GM19468 (cell line): ENCODE measurements at regions not wholly inside any gene's neighbourhood (a gene's known extent, or its start where the extent isn't known, plus 50 kb on each side); places are given as distances from the start of the nearest gene placed in this dataset.
A peak's percentile ranks its signal among the peaks of the same experiment; 100 is the strongest.

Experiments used
- ATAC-seq: cut with Tn5 transposase; IDR thresholded peaks from one replicate; pipeline ENCODE4 v1.9.1; 2021; ENCODE audit warnings: mild to moderate bottlenecking, moderate library complexity, moderate number of reproducible peaks; ENCODE audit not compliant: unreplicated experiment; ENCODE audit errors: extremely low read depth

GRCh38 chr16:50967827-50968612, 183.1 kb downstream of the SALL1 start:
- ATAC-seq = peak; percentile 21

- no peak for ATAC-seq
Measured at GRCh38 chr16:50964491-50964890, 186.6 kb downstream of the SALL1 start.

GRCh38 chr16:50961952-50962351, 189.1 kb downstream of the SALL1 start:
- ATAC-seq = no peak

GRCh38 chr16:50960517-50961202, 190.4 kb downstream of the SALL1 start:
- no peak for ATAC-seq

GRCh38 chr16:50957056-50957455, 194.0 kb downstream of the SALL1 start:
- no peak for ATAC-seq

GRCh38 chr16:50956637-50957036, 194.4 kb downstream of the SALL1 start:
- ATAC-seq = no peak

- ATAC-seq = no peak
Measured at GRCh38 chr16:50955311-50955710, 195.8 kb downstream of the SALL1 start.

GRCh38 chr16:50954469-50954868, 196.6 kb downstream of the SALL1 start:
- ATAC-seq = no peak

GRCh38 chr16:50953290-50953689, 197.8 kb downstream of the SALL1 start:
- ATAC-seq = no peak

GRCh38 chr16:50950955-50951354, 200.1 kb downstream of the SALL1 start:
- ATAC-seq = no peak

- no peak for ATAC-seq
Measured at GRCh38 chr16:50948268-50948930, 202.7 kb downstream of the SALL1 start.

GRCh38 chr16:50947826-50948225, 203.2 kb downstream of the SALL1 start:
- no peak for ATAC-seq

GRCh38 chr16:50946606-50947005, 204.5 kb downstream of the SALL1 start:
- no peak for ATAC-seq

- no peak for ATAC-seq
Measured at GRCh38 chr16:50946098-50946497, 204.2 kb downstream of the CYLD start.

GRCh38 chr16:50945171-50945570, 203.3 kb downstream of the CYLD start:
- ATAC-seq = no peak

- no peak for ATAC-seq
Measured at GRCh38 chr16:50944436-50944835, 202.6 kb downstream of the CYLD start.

GRCh38 chr16:50944033-50944432, 202.1 kb downstream of the CYLD start:
- ATAC-seq = no peak

GRCh38 chr16:50942143-50942542, 200.3 kb downstream of the CYLD start:
- ATAC-seq = no peak

GRCh38 chr16:50941681-50942080, 199.8 kb downstream of the CYLD start:
- ATAC-seq = no peak

- ATAC-seq = no peak
Measured at GRCh38 chr16:50940275-50940854, 198.5 kb downstream of the CYLD start.

- no peak for ATAC-seq
Measured at GRCh38 chr16:50939356-50939755, 197.5 kb downstream of the CYLD start.
